PFSK-1 (cell line): ENCODE measurements at regions not wholly inside any gene's neighbourhood (a gene's known extent, or its start where the extent isn't known, plus 50 kb on each side); places are given as distances from the start of the nearest gene placed in this dataset.

Experiments used
- POLR2AphosphoS5 ChIP-seq: IDR thresholded peaks from 2 replicates; pipeline ENCODE4 v1.6.1; 2012; ENCODE audit warnings: low read depth, mild to moderate bottlenecking, control low read depth, low read length, moderate library complexity
- TAF1 ChIP-seq: IDR thresholded peaks from 2 replicates; pipeline ENCODE4 v1.6.1; 2012; ENCODE audit warnings: low read length, control low read depth, borderline replicate concordance; ENCODE audit not compliant: insufficient read depth
- TF ChIP-seq, protein P1 (sequence below), 2 experiments: IDR thresholded peaks; 2 replicates each; pipeline versions ENCODE4 v1.6.1 to v1.8.0; 2011 to 2012; ENCODE audit warnings: low read depth in 2 of 2, low read length in 2 of 2, control low read depth in 1 of 2, inconsistent platforms in 1 of 2, mild to moderate bottlenecking in 1 of 2, moderate library complexity in 1 of 2; ENCODE audit not compliant: insufficient read depth in 1 of 2

- TF ChIP-seq POLR2AphosphoS5 (no peak), TAF1 (no peak)
- TF ChIP-seq, protein P1, sequence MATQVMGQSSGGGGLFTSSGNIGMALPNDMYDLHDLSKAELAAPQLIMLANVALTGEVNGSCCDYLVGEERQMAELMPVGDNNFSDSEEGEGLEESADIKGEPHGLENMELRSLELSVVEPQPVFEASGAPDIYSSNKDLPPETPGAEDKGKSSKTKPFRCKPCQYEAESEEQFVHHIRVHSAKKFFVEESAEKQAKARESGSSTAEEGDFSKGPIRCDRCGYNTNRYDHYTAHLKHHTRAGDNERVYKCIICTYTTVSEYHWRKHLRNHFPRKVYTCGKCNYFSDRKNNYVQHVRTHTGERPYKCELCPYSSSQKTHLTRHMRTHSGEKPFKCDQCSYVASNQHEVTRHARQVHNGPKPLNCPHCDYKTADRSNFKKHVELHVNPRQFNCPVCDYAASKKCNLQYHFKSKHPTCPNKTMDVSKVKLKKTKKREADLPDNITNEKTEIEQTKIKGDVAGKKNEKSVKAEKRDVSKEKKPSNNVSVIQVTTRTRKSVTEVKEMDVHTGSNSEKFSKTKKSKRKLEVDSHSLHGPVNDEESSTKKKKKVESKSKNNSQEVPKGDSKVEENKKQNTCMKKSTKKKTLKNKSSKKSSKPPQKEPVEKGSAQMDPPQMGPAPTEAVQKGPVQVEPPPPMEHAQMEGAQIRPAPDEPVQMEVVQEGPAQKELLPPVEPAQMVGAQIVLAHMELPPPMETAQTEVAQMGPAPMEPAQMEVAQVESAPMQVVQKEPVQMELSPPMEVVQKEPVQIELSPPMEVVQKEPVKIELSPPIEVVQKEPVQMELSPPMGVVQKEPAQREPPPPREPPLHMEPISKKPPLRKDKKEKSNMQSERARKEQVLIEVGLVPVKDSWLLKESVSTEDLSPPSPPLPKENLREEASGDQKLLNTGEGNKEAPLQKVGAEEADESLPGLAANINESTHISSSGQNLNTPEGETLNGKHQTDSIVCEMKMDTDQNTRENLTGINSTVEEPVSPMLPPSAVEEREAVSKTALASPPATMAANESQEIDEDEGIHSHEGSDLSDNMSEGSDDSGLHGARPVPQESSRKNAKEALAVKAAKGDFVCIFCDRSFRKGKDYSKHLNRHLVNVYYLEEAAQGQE (IDR thresholded peaks at IDR 0.05; ENCODE audit: insufficient read depth in 1 of 2, low read depth in 2 of 2, low read length in 2 of 2), result no peak
Measured at GRCh38 chr4:26171501-26171900, 149.3 kb upstream of the RBPJ start.
